ENCODE measurements at regions not wholly inside any gene's neighbourhood (a gene's known extent, or its start where the extent isn't known, plus 50 kb on each side); places are given as distances from the start of the nearest gene placed in this dataset.

- Histone ChIP-seq H3K36me3 (no peaks in the 10 kb centered on the region), H3K27ac (no peak overlapping the region), H3K4me3 (no peak overlapping the region), H3K4me1 (no peaks in the 10 kb centered on the region), H3K27me3 (no peaks in the 10 kb centered on the region), H3K9me3 (no peaks in the 10 kb centered on the region)
- in situ Hi-C loops (cut with MboI; ENCODE audit: low pct_ligation_motif_present in 1 of 4, low pct_unique_long_range_greater_than_20kb in 1 of 4, low sequenced_read_pairs in 3 of 4) (no loop called here), intact Hi-C loops (cut with DNase I; ENCODE audit: low total_unique reads) (no loop called here)
- no peak for DNase-seq
- 93 to 95% methylated on average over 6 to 8 of the region's 8 CpGs for WGBS, 2 donors (ENCODE audit: low coverage in 1 of 2)
- TF ChIP-seq CTCF (IDR thresholded peaks at IDR 0.05), result no peak
- TF ChIP-seq POLR2A (IDR thresholded peaks at IDR 0.05), result no peak
- TF ChIP-seq EP300 (IDR thresholded peaks at IDR 0.05; ENCODE audit: low read depth), result no peak
- TF ChIP-seq POLR2AphosphoS5 (IDR thresholded peaks at IDR 0.05), result no peak
These were observed 245.1 kb upstream of the APCDD1 start for GRCh38 chr18:10209302-10209701.

GRCh38 chr18:10210057-10210633, 244.3 kb upstream of the APCDD1 start:
- in situ Hi-C loops (cut with MboI; ENCODE audit: low pct_ligation_motif_present in 1 of 4, low pct_unique_long_range_greater_than_20kb in 1 of 4, low sequenced_read_pairs in 3 of 4), result no loop called here
- Histone ChIP-seq H3K36me3 (no peaks in the 10 kb centered on the region), H3K9me3 (no peaks in the 10 kb centered on the region), H3K27me3 (no peaks in the 10 kb centered on the region), H3K27ac (no peak overlapping the region), H3K4me1 (no peaks in the 10 kb centered on the region), H3K4me3 (no peak overlapping the region)
- DNase-seq, result no peak
- intact Hi-C loops (cut with DNase I; ENCODE audit: low total_unique reads), result no loop called here
- TF ChIP-seq POLR2AphosphoS5 (IDR thresholded peaks at IDR 0.05) (no peak), EP300 (IDR thresholded peaks at IDR 0.05; ENCODE audit: low read depth) (no peak), CTCF (IDR thresholded peaks at IDR 0.05) (no peak), POLR2A (IDR thresholded peaks at IDR 0.05) (no peak)
- 88 to 97% methylated on average over 5 to 6 of the region's 6 CpGs for WGBS, 2 donors (ENCODE audit: low coverage in 1 of 2)

GRCh38 chr18:10213526-10213925, 240.9 kb upstream of the APCDD1 start:
- intact Hi-C loops (cut with DNase I; ENCODE audit: low total_unique reads), result no loop called here
- H3K27me3 ChIP-seq, result no peaks in the 10 kb centered on the region
- no peak for DNase-seq
- H3K4me1 ChIP-seq, result no peaks in the 10 kb centered on the region
- in situ Hi-C loops (cut with MboI; ENCODE audit: low pct_ligation_motif_present in 1 of 4, low pct_unique_long_range_greater_than_20kb in 1 of 4, low sequenced_read_pairs in 3 of 4), result no loop called here
- H3K36me3 ChIP-seq, result no peaks in the 10 kb centered on the region
- no peaks in the 10 kb centered on the region for H3K9me3 ChIP-seq
- WGBS, 2 donors (ENCODE audit: low coverage in 1 of 2), result 19 to 24% methylated on average over 3 of the region's 3 CpGs
- TF ChIP-seq POLR2A (IDR thresholded peaks at IDR 0.05) (no peak), CTCF (IDR thresholded peaks at IDR 0.05) (no peak), EP300 (IDR thresholded peaks at IDR 0.05; ENCODE audit: low read depth) (no peak), POLR2AphosphoS5 (IDR thresholded peaks at IDR 0.05) (no peak)
- no peak overlapping the region for H3K4me3 ChIP-seq
- no peak overlapping the region for H3K27ac ChIP-seq

- Histone ChIP-seq H3K36me3 (no peaks in the 10 kb centered on the region), H3K27me3 (no peaks in the 10 kb centered on the region), H3K4me3 (no peak overlapping the region), H3K4me1 (no peaks in the 10 kb centered on the region), H3K27ac (no peak overlapping the region), H3K9me3 (no peaks in the 10 kb centered on the region)
- in situ Hi-C loops (cut with MboI; ENCODE audit: low pct_ligation_motif_present in 1 of 4, low pct_unique_long_range_greater_than_20kb in 1 of 4, low sequenced_read_pairs in 3 of 4), result no loop called here
- intact Hi-C loops (cut with DNase I; ENCODE audit: low total_unique reads), result no loop called here
- 86 to 100% methylated on average over 1 to 6 of the region's 6 CpGs for WGBS, 2 donors (ENCODE audit: low coverage in 1 of 2)
- TF ChIP-seq POLR2AphosphoS5 (IDR thresholded peaks at IDR 0.05) (no peak), CTCF (IDR thresholded peaks at IDR 0.05) (no peak), EP300 (IDR thresholded peaks at IDR 0.05; ENCODE audit: low read depth) (no peak), POLR2A (IDR thresholded peaks at IDR 0.05) (no peak)
- DNase-seq, result no peak
These were observed 239.0 kb upstream of the APCDD1 start for GRCh38 chr18:10215446-10215845.
